ENCODE measurements at regions not wholly inside any gene's neighbourhood (a gene's known extent, or its start where the extent isn't known, plus 50 kb on each side); places are given as distances from the start of the nearest gene placed in this dataset.
"Not testable (repeated sequence)": the region's sequence is repeated elsewhere in the genome, so short reads cannot be mapped to it uniquely, and the experiment has no call there.

GRCh38 chr4:74559853-74560252 is 114.9 kb downstream of the AREG start:
- DNase-seq (ENCODE audit: low read depth), result no peak
- no peak for TF ChIP-seq POLR2A (IDR thresholded peaks at IDR 0.05; ENCODE audit: extremely low read depth, insufficient read length)
- TF ChIP-seq, protein P1, sequence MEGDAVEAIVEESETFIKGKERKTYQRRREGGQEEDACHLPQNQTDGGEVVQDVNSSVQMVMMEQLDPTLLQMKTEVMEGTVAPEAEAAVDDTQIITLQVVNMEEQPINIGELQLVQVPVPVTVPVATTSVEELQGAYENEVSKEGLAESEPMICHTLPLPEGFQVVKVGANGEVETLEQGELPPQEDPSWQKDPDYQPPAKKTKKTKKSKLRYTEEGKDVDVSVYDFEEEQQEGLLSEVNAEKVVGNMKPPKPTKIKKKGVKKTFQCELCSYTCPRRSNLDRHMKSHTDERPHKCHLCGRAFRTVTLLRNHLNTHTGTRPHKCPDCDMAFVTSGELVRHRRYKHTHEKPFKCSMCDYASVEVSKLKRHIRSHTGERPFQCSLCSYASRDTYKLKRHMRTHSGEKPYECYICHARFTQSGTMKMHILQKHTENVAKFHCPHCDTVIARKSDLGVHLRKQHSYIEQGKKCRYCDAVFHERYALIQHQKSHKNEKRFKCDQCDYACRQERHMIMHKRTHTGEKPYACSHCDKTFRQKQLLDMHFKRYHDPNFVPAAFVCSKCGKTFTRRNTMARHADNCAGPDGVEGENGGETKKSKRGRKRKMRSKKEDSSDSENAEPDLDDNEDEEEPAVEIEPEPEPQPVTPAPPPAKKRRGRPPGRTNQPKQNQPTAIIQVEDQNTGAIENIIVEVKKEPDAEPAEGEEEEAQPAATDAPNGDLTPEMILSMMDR (IDR thresholded peaks at IDR 0.05; ENCODE audit: low read depth, low read length), result no peak
- no peak for TF ChIP-seq MYC (IDR thresholded peaks at IDR 0.05; ENCODE audit: low read depth, low read length)
- TF ChIP-seq MAX (IDR thresholded peaks at IDR 0.05; ENCODE audit: low read depth, low read length), result no peak
- no peak overlapping the region for H3K4me3 ChIP-seq (ENCODE audit: low read depth, low read length)

DNA sequence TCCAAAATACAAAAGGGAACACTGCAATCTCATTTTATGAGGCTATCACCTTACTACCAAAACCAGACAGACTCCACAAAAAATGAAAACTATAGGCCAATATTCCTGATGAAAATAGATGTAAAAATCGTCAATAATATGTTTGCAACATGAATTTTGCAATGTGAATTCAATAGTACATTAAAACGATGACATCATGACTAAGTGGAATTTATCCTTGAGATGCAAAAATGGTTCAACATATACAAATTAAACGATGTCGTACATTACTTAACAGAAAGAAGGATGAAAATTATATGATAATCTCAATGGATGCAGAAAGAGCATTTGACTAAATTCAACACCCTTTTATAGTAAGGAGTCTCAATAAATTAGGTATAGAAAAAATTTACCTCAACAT is 123.0 kb downstream of the AREG start:
- no peak overlapping the region for H3K4me3 ChIP-seq (ENCODE audit: low read depth, low read length)
- TF ChIP-seq MYC (IDR thresholded peaks at IDR 0.05; ENCODE audit: low read depth, low read length) (no peak), POLR2A (IDR thresholded peaks at IDR 0.05; ENCODE audit: extremely low read depth, insufficient read length) (no peak), MAX (IDR thresholded peaks at IDR 0.05; ENCODE audit: low read depth, low read length) (no peak)
- TF ChIP-seq, protein P1 (IDR thresholded peaks at IDR 0.05; ENCODE audit: low read depth, low read length), result no peak
- no peak for DNase-seq (ENCODE audit: low read depth)

DNA sequence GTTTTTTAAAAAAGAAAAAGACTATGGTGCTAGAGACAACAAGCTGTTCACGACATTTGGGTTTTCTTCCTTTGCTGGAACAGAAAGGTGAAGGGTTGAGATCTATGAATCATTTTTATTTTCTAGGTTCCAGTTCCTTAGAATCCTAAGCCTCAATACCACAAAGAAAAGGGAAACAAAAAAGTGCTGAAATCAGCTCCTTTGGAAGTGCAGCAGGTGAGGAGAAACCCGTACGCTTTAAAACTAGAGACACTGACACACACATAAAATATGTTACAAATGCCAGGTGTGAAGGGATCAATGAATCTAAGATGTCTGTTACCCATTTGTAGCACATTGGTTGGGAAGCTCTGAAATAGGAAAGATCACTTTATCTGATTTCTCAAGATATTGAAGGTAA is 125.2 kb downstream of the AREG start:
- no peak for DNase-seq (ENCODE audit: low read depth)
- no peak overlapping the region for H3K4me3 ChIP-seq (ENCODE audit: low read depth, low read length)
- TF ChIP-seq MYC (IDR thresholded peaks at IDR 0.05; ENCODE audit: low read depth, low read length), result no peak
- TF ChIP-seq, protein P1 (IDR thresholded peaks at IDR 0.05; ENCODE audit: low read depth, low read length), result no peak

DNA sequence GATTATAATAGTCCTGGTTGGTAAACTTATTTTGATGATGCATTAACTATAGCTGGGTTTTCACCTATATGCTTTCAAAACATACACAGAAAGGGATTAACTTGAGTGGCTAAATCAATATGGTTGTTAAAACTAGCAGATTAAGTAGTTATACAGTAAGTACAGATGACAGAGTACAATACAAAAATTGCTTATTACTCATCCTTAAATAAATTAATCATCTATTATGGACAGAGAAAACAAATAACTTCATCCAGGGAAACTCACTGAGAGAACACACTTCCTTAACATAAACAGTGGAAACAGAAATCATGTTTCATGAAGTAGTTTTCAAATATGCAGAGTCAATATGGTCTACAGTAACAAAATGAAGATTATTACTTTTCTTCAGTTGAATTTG is 133.4 kb downstream of the AREG start:
- H3K4me3 ChIP-seq (ENCODE audit: low read depth, low read length), result no peak overlapping the region
- no peak for TF ChIP-seq POLR2A (IDR thresholded peaks at IDR 0.05; ENCODE audit: extremely low read depth, insufficient read length)
- no peak for TF ChIP-seq MYC (IDR thresholded peaks at IDR 0.05; ENCODE audit: low read depth, low read length)
- TF ChIP-seq, protein P1 (IDR thresholded peaks at IDR 0.05; ENCODE audit: low read depth, low read length), result no peak
- no peak for TF ChIP-seq MAX (IDR thresholded peaks at IDR 0.05; ENCODE audit: low read depth, low read length)
- DNase-seq (ENCODE audit: low read depth), result no peak

- DNase-seq (ENCODE audit: low read depth), result not testable (repeated sequence)
Observed at GRCh38 chr4:74578865-74579264, 133.9 kb downstream of the AREG start.

GRCh38 chr4:74583089-74583700 is 138.3 kb downstream of the AREG start:
- H3K4me3 ChIP-seq (ENCODE audit: low read depth, low read length), result no peak overlapping the region
- TF ChIP-seq MAX (IDR thresholded peaks at IDR 0.05; ENCODE audit: low read depth, low read length), result no peak
- TF ChIP-seq, protein P1 (IDR thresholded peaks at IDR 0.05; ENCODE audit: low read depth, low read length), result no peak
- TF ChIP-seq POLR2A (IDR thresholded peaks at IDR 0.05; ENCODE audit: extremely low read depth, insufficient read length), result no peak
- no peak for TF ChIP-seq MYC (IDR thresholded peaks at IDR 0.05; ENCODE audit: low read depth, low read length)
- DNase-seq (ENCODE audit: low read depth), result no peak

More at GRCh38 chr4:74578865-74579264, 133.9 kb downstream of the AREG start:
- H3K4me3 ChIP-seq (ENCODE audit: low read depth, low read length), result not testable (repeated sequence)
